ENCODE measurements at regions not wholly inside any gene's neighbourhood (a gene's known extent, or its start where the extent isn't known, plus 50 kb on each side); places are given as distances from the start of the nearest gene placed in this dataset.

- no peak for TF ChIP-seq CTCF (IDR thresholded peaks at IDR 0.05 in 8 of 11, conservative IDR thresholded peaks at IDR 0.05 in 3 of 11)
- TF ChIP-seq POLR2A (IDR thresholded peaks at IDR 0.05), result no peak
Measured at GRCh38 chr18:39434223-39434920, 1868.8 kb upstream of the CELF4 start.
